Keratinocyte (primary cell): ENCODE measurements at regions not wholly inside any gene's neighbourhood (a gene's known extent, or its start where the extent isn't known, plus 50 kb on each side); places are given as distances from the start of the nearest gene placed in this dataset.
A peak's percentile ranks its signal among the peaks of the same experiment; 100 is the strongest.

Source experiments
- DNase-seq: peaks from one replicate; pipeline ENCODE4 v3.0.0-alpha.2; 2011; ENCODE audit warnings: low read depth, missing footprints, low spot score
- FAIRE-seq: peaks from 2 replicates; lab custom pipeline; 2011; peaks lifted over from hg19 to GRCh38; lab: Jason Lieb, UNC
- H2AFZ ChIP-seq: 2 replicates; pipeline ENCODE4 v1.6.0; 2012; ENCODE audit warnings: low read length, control low read depth, inconsistent platforms; ENCODE audit not compliant: control insufficient read depth
- H3K27ac ChIP-seq: 2 replicates; pipeline ENCODE4 v1.5.1; 2011; ENCODE audit warnings: low read length; ENCODE audit not compliant: control insufficient read depth, insufficient read depth
- H3K27me3 ChIP-seq: 3 replicates; pipeline ENCODE4 v1.6.0; 2011; ENCODE audit warnings: low read length; ENCODE audit not compliant: control insufficient read depth, insufficient read depth; ENCODE audit errors: extremely low read depth
- H3K36me3 ChIP-seq, 2 experiments: 2 replicates in 1 of 2; 3 replicates in 1 of 2; pipeline ENCODE4 v1.5.1; 2011; ENCODE audit warnings: low read length in 2 of 2, mild to moderate bottlenecking in 1 of 2; ENCODE audit not compliant: control insufficient read depth in 2 of 2, insufficient read depth in 2 of 2; ENCODE audit errors: extremely low read depth in 1 of 2
- H3K4me1 ChIP-seq: 3 replicates; pipeline ENCODE4 v1.5.1; 2011; ENCODE audit warnings: low read length; ENCODE audit not compliant: control insufficient read depth, insufficient read depth; ENCODE audit errors: extremely low read depth
- H3K4me2 ChIP-seq: 3 replicates; pipeline ENCODE4 v1.6.0; 2011; ENCODE audit warnings: low read depth, low read length; ENCODE audit not compliant: control insufficient read depth, insufficient read depth; ENCODE audit errors: extremely low read depth
- H3K4me3 ChIP-seq, 3 experiments: fragments of 200-600 bp in 1 of 3; sonication (generic) in 1 of 3; 2 replicates in 2 of 3; 3 replicates in 1 of 3; pipeline ENCODE4 v1.5.1; 2011 to 2016; ENCODE audit warnings: low read length in 3 of 3, mild to moderate bottlenecking in 3 of 3, control low read depth in 2 of 3, inconsistent platforms in 1 of 3, low read depth in 1 of 3, mixed read lengths in 1 of 3, mixed run types in 1 of 3, moderate library complexity in 1 of 3; ENCODE audit not compliant: control insufficient read depth in 2 of 3, insufficient read depth in 2 of 3; ENCODE audit errors: extremely low read depth in 1 of 3
- H3K79me2 ChIP-seq: 2 replicates; pipeline ENCODE4 v1.6.0; 2012; ENCODE audit warnings: low read length; ENCODE audit not compliant: control insufficient read depth, insufficient read depth
- H3K9ac ChIP-seq: 3 replicates; pipeline ENCODE4 v1.6.0; 2011; ENCODE audit warnings: low read length; ENCODE audit not compliant: control insufficient read depth, insufficient read depth; ENCODE audit errors: extremely low read depth
- H3K9me1 ChIP-seq: 3 replicates; pipeline ENCODE4 v1.6.0; 2011; ENCODE audit warnings: low read length; ENCODE audit not compliant: control insufficient read depth, insufficient read depth; ENCODE audit errors: extremely low read depth
- H3K9me3 ChIP-seq: 2 replicates; pipeline ENCODE4 v1.5.1; 2012; ENCODE audit warnings: low read depth, low read length; ENCODE audit not compliant: control insufficient read depth
- H4K20me1 ChIP-seq: 3 replicates; pipeline ENCODE4 v1.6.0; 2011; ENCODE audit warnings: low read length; ENCODE audit not compliant: control insufficient read depth, insufficient read depth; ENCODE audit errors: extremely low read depth
- EZH2 ChIP-seq: IDR thresholded peaks from one replicate; pipeline ENCODE4 v1.6.1; 2012; ENCODE audit warnings: inconsistent platforms, mild to moderate bottlenecking, low read length, moderate library complexity
- dilution Hi-C: fragments of 300-500 bp; cut with MboI; formaldehyde crosslinking; loops from one replicate; pipeline ENCODE4 v1.7.0; 2020; ENCODE audit warnings: low sequenced_read_pairs; ENCODE audit not compliant: extremely low pct_ligation_motif_present
- TF ChIP-seq, protein P1 (sequence below), 3 experiments: IDR thresholded peaks in 1 of 3; conservative IDR thresholded peaks in 1 of 3; optimal IDR thresholded peaks in 1 of 3; 2 replicates in 2 of 3; 3 replicates in 1 of 3; pipeline versions ENCODE3 to v1.5.1; 2011; ENCODE audit warnings: low read length in 3 of 3, mild to moderate bottlenecking in 3 of 3, moderate library complexity in 2 of 3, control low read depth in 1 of 3, inconsistent platforms in 1 of 3; ENCODE audit not compliant: insufficient read depth in 2 of 3; ENCODE audit errors: extremely low read depth in 1 of 3

GRCh38 chr10:51006686-51007085 lies 67.6 kb upstream of the PRKG1 start:
- Histone ChIP-seq H3K9me3 (no peaks in the 10 kb centered on the region), H3K27me3 (no peaks in the 10 kb centered on the region), H3K4me3 (no peak overlapping the region), H3K9me1 (no peaks in the 10 kb centered on the region), H3K9ac (no peak overlapping the region), H3K4me1 (peaks cover 6% of the 10 kb centered on the region), H3K79me2 (no peaks in the 10 kb centered on the region), H2AFZ (no peak overlapping the region), H3K4me2 (no peak overlapping the region), H4K20me1 (no peaks in the 10 kb centered on the region), H3K36me3 (no peaks in the 10 kb centered on the region), H3K27ac (no peak overlapping the region)
- DNase-seq (no peak), FAIRE-seq (no peak)
- TF ChIP-seq, protein P1, sequence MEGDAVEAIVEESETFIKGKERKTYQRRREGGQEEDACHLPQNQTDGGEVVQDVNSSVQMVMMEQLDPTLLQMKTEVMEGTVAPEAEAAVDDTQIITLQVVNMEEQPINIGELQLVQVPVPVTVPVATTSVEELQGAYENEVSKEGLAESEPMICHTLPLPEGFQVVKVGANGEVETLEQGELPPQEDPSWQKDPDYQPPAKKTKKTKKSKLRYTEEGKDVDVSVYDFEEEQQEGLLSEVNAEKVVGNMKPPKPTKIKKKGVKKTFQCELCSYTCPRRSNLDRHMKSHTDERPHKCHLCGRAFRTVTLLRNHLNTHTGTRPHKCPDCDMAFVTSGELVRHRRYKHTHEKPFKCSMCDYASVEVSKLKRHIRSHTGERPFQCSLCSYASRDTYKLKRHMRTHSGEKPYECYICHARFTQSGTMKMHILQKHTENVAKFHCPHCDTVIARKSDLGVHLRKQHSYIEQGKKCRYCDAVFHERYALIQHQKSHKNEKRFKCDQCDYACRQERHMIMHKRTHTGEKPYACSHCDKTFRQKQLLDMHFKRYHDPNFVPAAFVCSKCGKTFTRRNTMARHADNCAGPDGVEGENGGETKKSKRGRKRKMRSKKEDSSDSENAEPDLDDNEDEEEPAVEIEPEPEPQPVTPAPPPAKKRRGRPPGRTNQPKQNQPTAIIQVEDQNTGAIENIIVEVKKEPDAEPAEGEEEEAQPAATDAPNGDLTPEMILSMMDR (optimal IDR thresholded peaks at IDR 0.05 in 1 of 3, IDR thresholded peaks at IDR 0.05 in 1 of 3, conservative IDR thresholded peaks at IDR 0.05 in 1 of 3; ENCODE audit: extremely low read depth in 1 of 3, insufficient read depth in 2 of 3, low read length in 3 of 3): no peak
- TF ChIP-seq EZH2: no peak
- dilution Hi-C loops: no loop called here

DNA sequence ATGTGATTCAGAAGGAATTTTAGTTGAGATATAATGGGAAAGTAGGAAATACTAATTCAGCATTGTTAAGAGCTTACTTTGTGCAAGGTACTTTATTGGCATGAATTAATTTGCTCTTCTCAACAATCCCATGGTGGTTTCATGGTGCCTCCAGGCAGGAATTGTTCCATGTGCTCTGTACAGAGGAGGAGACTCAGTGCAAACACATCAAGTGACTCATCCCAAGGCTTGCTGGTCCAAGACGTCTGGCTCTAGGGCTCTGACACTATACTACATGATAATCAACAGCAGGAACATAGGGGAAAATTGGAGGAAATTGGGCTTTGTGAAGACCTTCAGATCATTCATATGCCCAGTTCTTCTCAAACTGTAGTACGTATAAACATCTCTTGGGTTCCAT lies 66.5 kb upstream of the PRKG1 start:
- Histone ChIP-seq H3K27ac (no peak overlapping the region), H3K9me3 (no peaks in the 10 kb centered on the region), H3K4me1 (peaks cover 6% of the 10 kb centered on the region), H2AFZ (no peak overlapping the region), H3K9ac (no peak overlapping the region), H3K9me1 (no peaks in the 10 kb centered on the region), H3K27me3 (no peaks in the 10 kb centered on the region), H3K4me2 (no peak overlapping the region), H3K79me2 (no peaks in the 10 kb centered on the region), H3K36me3 (no peaks in the 10 kb centered on the region), H3K4me3 (no peak overlapping the region), H4K20me1 (no peaks in the 10 kb centered on the region)
- peak; percentile 45 for DNase-seq
- peak; percentile 95 for FAIRE-seq
- dilution Hi-C loops: no loop called here
- no peak for TF ChIP-seq EZH2

DNA sequence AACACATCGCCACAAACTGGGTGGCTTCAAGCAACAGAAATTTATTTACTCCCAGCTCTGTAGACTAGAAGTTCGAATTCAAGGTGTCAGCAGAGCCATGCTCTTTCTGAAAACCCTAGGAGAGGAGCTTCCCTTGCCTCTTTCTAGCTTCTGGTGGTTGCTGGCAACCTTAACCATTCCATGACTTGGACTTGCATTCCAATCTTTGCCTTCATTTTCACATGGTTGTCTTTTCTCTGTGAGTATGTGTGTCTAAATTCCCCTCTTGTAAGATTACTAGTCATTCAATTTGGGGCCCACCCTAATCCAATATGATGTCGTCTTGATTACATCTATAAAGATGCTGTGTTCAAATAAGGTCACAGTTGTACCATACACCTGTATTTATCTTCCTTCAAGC lies 65.9 kb upstream of the PRKG1 start:
- Histone ChIP-seq H3K79me2 (no peaks in the 10 kb centered on the region), H3K4me3 (no peak overlapping the region), H3K4me2 (no peak overlapping the region), H3K4me1 (peaks cover 6% of the 10 kb centered on the region), H2AFZ (no peak overlapping the region), H4K20me1 (no peaks in the 10 kb centered on the region), H3K27me3 (no peaks in the 10 kb centered on the region), H3K36me3 (no peaks in the 10 kb centered on the region), H3K9me1 (no peaks in the 10 kb centered on the region), H3K9me3 (no peaks in the 10 kb centered on the region), H3K9ac (no peak overlapping the region), H3K27ac (no peak overlapping the region)
- TF ChIP-seq, protein P1 (optimal IDR thresholded peaks at IDR 0.05 in 1 of 3, IDR thresholded peaks at IDR 0.05 in 1 of 3, conservative IDR thresholded peaks at IDR 0.05 in 1 of 3; ENCODE audit: extremely low read depth in 1 of 3, insufficient read depth in 2 of 3, low read length in 3 of 3): no peak
- TF ChIP-seq EZH2: no peak
- FAIRE-seq: no peak
- no peak for DNase-seq
- dilution Hi-C loops: no loop called here
